ENCODE measurements at regions not wholly inside any gene's neighbourhood (a gene's known extent, or its start where the extent isn't known, plus 50 kb on each side); places are given as distances from the start of the nearest gene placed in this dataset.

- TF ChIP-seq CTCF (IDR thresholded peaks at IDR 0.05; ENCODE audit: low read depth, low read length, poor library complexity, severe bottlenecking) (no peak), EZH2phosphoT487 (IDR thresholded peaks at IDR 0.05; ENCODE audit: borderline replicate concordance, low read length) (no peak)
Measured at GRCh38 chr6:15106958-15107643, 138.8 kb upstream of the JARID2 start.
